ENCODE measurements at regions not wholly inside any gene's neighbourhood (a gene's known extent, or its start where the extent isn't known, plus 50 kb on each side); places are given as distances from the start of the nearest gene placed in this dataset.

- TF ChIP-seq CTCF (IDR thresholded peaks at IDR 0.05) (no peak), POLR2A (IDR thresholded peaks at IDR 0.05) (no peak), POLR2AphosphoS5 (IDR thresholded peaks at IDR 0.05) (no peak)
Measured at GRCh38 chr4:11702886-11703557, 274.3 kb upstream of the HS3ST1 start.
